ENCODE measurements at regions not wholly inside any gene's neighbourhood (a gene's known extent, or its start where the extent isn't known, plus 50 kb on each side); places are given as distances from the start of the nearest gene placed in this dataset.

DNA sequence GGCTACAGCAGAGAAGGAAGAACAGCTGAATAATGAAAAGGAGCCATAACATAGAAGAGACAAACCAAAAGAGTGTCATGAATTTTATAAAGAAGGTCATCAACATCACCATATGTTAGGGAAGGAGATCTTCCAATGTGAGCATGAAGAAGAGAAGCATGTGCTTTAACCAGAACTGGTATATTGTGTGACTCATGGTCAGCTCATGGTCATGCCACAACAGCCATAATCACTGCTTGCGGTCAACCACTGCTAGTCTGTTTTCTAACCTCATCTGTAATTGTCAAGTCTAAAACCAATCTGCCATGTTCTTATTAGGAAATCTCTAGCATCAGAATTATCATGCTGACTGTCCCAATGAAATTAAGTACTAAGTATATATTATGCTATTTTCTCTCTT lies 204.1 kb upstream of the VRK2 start:
- H3F3A ChIP-seq (ENCODE audit: low read depth), result no peaks in the 10 kb centered on the region
- no peaks in the 10 kb centered on the region for H3K9me3 ChIP-seq (ENCODE audit: insufficient read depth, low read depth, low read length)
- H3K9me2 ChIP-seq (replicated peaks; ENCODE audit: low read depth, low read length), result no peaks in the 10 kb centered on the region

DNA sequence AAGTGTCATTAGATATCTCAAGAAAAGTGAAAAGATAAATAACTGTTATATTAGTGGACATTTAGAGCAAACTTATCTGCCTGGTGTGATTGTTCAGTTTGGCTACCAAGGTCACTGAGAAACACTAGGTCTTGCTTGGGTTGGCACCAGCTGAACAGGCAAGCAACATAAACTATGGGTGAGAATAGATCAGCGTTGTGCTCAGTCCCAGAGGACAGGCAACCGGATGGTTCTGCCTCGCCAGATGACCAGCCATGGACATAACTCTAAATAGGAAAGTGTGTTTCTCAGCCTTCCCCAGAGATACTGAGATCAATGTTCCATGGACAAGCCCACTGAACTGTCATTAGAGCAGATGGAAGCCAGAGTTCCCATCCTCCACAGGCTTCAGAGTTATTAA lies 203.4 kb upstream of the VRK2 start:
- Histone ChIP-seq H3K4me1 (ENCODE audit: insufficient read depth, low read length, poor library complexity, severe bottlenecking) (no peaks in the 10 kb centered on the region), H3K4me3 (ENCODE audit: low read length, poor library complexity, severe bottlenecking) (no peak overlapping the region), H2AFZ (ENCODE audit: low read length) (no peak overlapping the region), H3F3A (ENCODE audit: low read depth) (no peaks in the 10 kb centered on the region), H3K4me2 (ENCODE audit: low read depth, low read length, poor library complexity, severe bottlenecking) (no peak overlapping the region), H3K9me3 (ENCODE audit: insufficient read depth, low read depth, low read length) (no peaks in the 10 kb centered on the region), H3K9ac (ENCODE audit: low read depth, low read length, poor library complexity, severe bottlenecking) (no peak overlapping the region), H4K20me1 (ENCODE audit: insufficient read depth, low read length, poor library complexity, severe bottlenecking) (no peaks in the 10 kb centered on the region), H3K9me2 (replicated peaks; ENCODE audit: low read depth, low read length) (no peaks in the 10 kb centered on the region), H3K27me3 (ENCODE audit: insufficient read depth, low read length, poor library complexity, severe bottlenecking) (no peaks in the 10 kb centered on the region), H3K79me2 (ENCODE audit: insufficient read depth, low read length) (no peaks in the 10 kb centered on the region), H3K36me3 (ENCODE audit: insufficient read depth, low read length) (no peaks in the 10 kb centered on the region)
- TF ChIP-seq, protein P1, sequence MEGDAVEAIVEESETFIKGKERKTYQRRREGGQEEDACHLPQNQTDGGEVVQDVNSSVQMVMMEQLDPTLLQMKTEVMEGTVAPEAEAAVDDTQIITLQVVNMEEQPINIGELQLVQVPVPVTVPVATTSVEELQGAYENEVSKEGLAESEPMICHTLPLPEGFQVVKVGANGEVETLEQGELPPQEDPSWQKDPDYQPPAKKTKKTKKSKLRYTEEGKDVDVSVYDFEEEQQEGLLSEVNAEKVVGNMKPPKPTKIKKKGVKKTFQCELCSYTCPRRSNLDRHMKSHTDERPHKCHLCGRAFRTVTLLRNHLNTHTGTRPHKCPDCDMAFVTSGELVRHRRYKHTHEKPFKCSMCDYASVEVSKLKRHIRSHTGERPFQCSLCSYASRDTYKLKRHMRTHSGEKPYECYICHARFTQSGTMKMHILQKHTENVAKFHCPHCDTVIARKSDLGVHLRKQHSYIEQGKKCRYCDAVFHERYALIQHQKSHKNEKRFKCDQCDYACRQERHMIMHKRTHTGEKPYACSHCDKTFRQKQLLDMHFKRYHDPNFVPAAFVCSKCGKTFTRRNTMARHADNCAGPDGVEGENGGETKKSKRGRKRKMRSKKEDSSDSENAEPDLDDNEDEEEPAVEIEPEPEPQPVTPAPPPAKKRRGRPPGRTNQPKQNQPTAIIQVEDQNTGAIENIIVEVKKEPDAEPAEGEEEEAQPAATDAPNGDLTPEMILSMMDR (conservative IDR thresholded peaks at IDR 0.05; ENCODE audit: low read length), result no peak
- TF ChIP-seq EZH2phosphoT487 (IDR thresholded peaks at IDR 0.05; ENCODE audit: borderline replicate concordance), result no peak

More for the DNA sequence above, 204.1 kb upstream of the VRK2 start:
- H3K4me3 ChIP-seq (ENCODE audit: low read length, poor library complexity, severe bottlenecking), result no peak overlapping the region
- no peaks in the 10 kb centered on the region for H3K79me2 ChIP-seq (ENCODE audit: insufficient read depth, low read length)
- no peaks in the 10 kb centered on the region for H3K4me1 ChIP-seq (ENCODE audit: insufficient read depth, low read length, poor library complexity, severe bottlenecking)
- H2AFZ ChIP-seq (ENCODE audit: low read length), result no peak overlapping the region
- TF ChIP-seq EZH2phosphoT487 (IDR thresholded peaks at IDR 0.05; ENCODE audit: borderline replicate concordance), result no peak
- TF ChIP-seq, protein P1 (conservative IDR thresholded peaks at IDR 0.05; ENCODE audit: low read length), result no peak
- no peaks in the 10 kb centered on the region for H3K27me3 ChIP-seq (ENCODE audit: insufficient read depth, low read length, poor library complexity, severe bottlenecking)
- no peaks in the 10 kb centered on the region for H3K36me3 ChIP-seq (ENCODE audit: insufficient read depth, low read length)
- no peak overlapping the region for H3K9ac ChIP-seq (ENCODE audit: low read depth, low read length, poor library complexity, severe bottlenecking)
- no peaks in the 10 kb centered on the region for H4K20me1 ChIP-seq (ENCODE audit: insufficient read depth, low read length, poor library complexity, severe bottlenecking)
- no peak overlapping the region for H3K4me2 ChIP-seq (ENCODE audit: low read depth, low read length, poor library complexity, severe bottlenecking)

- Histone ChIP-seq H3K9me2 (replicated peaks; ENCODE audit: low read depth, low read length) (no peaks in the 10 kb centered on the region), H3K27me3 (ENCODE audit: insufficient read depth, low read length, poor library complexity, severe bottlenecking) (no peaks in the 10 kb centered on the region), H3F3A (ENCODE audit: low read depth) (no peaks in the 10 kb centered on the region), H3K36me3 (ENCODE audit: insufficient read depth, low read length) (no peaks in the 10 kb centered on the region), H4K20me1 (ENCODE audit: insufficient read depth, low read length, poor library complexity, severe bottlenecking) (no peaks in the 10 kb centered on the region), H3K4me1 (ENCODE audit: insufficient read depth, low read length, poor library complexity, severe bottlenecking) (no peaks in the 10 kb centered on the region), H3K9ac (ENCODE audit: low read depth, low read length, poor library complexity, severe bottlenecking) (no peak overlapping the region), H3K4me2 (ENCODE audit: low read depth, low read length, poor library complexity, severe bottlenecking) (no peak overlapping the region), H2AFZ (ENCODE audit: low read length) (no peak overlapping the region), H3K4me3 (ENCODE audit: low read length, poor library complexity, severe bottlenecking) (no peak overlapping the region), H3K9me3 (ENCODE audit: insufficient read depth, low read depth, low read length) (no peaks in the 10 kb centered on the region), H3K79me2 (ENCODE audit: insufficient read depth, low read length) (no peaks in the 10 kb centered on the region)
- no peak for TF ChIP-seq EZH2phosphoT487 (IDR thresholded peaks at IDR 0.05; ENCODE audit: borderline replicate concordance)
- TF ChIP-seq, protein P1 (conservative IDR thresholded peaks at IDR 0.05; ENCODE audit: low read length), result no peak
These were observed 197.9 kb upstream of the VRK2 start for GRCh38 chr2:57848723-57849122.
